HG03442 (cell line): ENCODE measurements at regions not wholly inside any gene's neighbourhood (a gene's known extent, or its start where the extent isn't known, plus 50 kb on each side); places are given as distances from the start of the nearest gene placed in this dataset.
"Not testable (repeated sequence)": the region's sequence is repeated elsewhere in the genome, so short reads cannot be mapped to it uniquely, and the experiment has no call there.

ENCODE experiments used
- ATAC-seq: cut with Tn5 transposase; IDR thresholded peaks from one replicate; pipeline ENCODE4 v1.9.1; 2021; ENCODE audit warnings: mild to moderate bottlenecking, moderate library complexity; ENCODE audit not compliant: unreplicated experiment

GRCh38 chr15:81905889-81906288, 139.9 kb downstream of the MEX3B start:
- ATAC-seq = no peak

GRCh38 chr15:81901319-81901718, 144.5 kb downstream of the MEX3B start:
- ATAC-seq = no peak

DNA sequence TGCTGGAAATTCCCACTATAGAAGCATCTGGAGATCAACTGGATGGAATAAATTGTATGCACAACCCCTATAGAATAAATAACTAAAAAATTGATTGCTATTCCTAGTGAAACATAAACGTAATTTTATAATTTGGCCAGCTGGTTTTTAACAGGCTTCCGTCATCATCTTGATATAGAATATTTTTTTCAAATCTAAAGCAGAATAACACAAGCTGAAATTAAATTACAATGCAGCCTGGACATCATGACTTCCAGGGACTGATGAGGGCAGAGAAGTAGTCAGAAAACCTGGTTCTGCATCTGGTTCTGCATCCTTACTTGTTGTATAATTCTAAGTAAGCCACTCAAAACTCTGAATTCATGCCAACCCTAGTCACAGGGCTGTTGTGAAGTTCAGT, 146.1 kb downstream of the MEX3B start:
- ATAC-seq = no peak

DNA sequence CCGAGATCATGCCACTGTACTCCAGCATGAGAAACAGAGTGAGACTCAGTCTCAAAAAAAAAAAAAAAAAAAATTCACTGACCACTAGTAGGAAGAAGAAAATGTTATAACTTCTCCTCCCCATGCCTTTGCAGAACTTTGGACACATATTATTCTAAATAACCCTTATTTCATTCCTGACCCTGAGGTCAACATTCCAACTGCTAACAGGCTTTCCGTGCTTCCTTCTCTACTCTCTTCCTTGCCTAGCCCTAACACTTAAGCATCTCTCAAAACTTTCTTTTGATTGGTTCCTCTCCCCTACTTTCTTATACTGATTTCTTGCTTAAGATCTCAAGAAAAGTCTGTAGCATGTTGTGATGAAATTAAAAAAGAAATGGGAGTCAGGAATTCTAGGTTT, 146.8 kb downstream of the MEX3B start:
- no peak for ATAC-seq

DNA sequence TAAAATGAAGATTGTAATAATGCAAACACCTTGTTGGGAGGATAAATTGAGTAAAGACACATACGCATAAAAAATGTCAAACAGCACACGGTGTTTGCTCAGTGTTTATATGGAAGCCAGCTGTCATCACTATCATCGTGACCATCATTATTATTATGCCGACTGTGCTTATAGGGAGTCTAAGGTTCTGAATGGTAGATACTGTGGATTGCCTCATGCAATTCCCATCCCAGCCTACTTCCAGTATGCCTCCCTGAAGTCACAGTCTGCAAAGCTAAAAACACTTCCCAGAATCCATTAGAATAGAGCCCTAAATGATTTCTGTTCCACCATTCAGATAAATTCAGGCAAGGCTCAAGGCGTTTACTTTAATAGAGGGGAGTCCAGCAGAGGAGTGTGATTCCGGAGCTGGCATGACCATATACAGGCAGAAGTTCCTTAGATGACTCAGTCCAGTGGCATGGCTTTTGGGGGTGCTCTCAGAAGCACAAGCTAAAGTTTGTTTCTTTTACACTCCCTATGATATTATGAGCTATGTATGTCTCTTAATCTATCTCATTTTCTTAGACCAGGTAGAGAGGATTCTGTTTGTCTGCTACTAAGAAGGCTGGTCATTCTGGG, 148.7 kb downstream of the MEX3B start:
- no peak for ATAC-seq

DNA sequence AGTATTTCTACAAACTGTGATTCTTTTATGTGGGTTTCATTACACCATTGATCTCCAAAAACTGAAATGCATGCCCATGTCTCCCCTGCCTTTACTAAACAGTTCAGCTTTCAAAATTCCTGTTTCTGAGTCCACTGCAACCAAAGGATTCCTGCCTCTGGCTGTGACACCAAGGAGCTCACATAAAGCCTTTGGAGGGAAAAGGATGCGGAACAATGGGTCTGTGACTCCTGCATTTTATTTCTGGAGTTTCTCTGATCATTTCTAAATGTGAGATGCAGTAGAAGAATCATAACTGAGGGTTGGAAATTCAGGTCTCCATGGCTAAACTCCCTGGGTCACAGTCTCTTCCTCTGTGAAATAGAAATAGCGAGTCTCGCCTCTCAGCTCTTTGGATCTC, 149.5 kb downstream of the MEX3B start:
- ATAC-seq = no peak

GRCh38 chr15:81895723-81896122, 150.1 kb downstream of the MEX3B start:
- ATAC-seq = no peak

DNA sequence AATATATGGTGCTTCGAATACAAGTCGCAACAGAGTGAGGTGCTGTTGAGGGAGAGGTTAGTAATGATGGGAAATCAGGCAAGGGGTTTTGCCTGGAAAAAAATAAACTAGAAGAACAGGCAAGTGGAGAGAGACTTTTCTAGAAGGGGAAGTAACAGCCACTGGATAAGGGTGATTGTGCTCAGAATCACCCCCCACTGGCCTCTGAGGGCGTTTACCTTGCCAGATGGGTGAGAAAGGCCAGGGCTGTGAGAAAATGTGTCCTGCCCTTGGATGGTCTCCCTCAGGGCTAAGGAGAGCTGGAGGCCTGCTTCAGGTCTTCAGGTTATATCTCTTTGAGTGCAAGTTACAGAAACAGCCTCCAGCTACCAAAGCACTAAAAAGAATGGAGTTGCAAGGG, 151.8 kb downstream of the MEX3B start:
- no peak for ATAC-seq

DNA sequence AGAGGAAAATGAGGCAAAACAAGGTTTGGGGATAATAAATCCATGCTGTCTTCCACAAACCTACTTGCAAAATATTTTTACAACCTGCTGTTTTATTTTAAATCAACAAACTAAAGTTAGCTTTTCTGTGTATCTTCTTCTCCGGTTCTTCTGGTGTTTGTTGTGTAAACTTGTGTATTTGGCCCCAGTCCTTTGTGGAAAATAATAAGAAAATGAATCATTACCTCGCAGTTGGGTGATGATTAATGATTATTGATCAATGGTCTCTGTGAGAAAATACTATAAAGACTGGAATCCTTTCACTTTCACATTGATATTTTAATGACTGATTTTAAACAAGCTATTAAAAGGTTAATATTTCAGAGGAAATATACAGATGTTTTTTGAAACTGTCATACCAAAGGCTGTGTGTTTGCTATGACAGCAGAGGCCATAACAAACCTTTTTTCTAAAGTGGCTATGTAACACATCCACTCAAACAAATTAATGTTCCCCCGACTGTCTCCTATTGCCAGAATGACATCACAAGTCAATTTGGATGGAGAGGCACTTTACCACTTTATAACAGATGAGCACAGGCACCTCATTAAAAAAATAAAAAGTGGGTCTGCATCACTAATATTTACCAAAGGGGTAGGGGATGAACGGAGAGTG, 152.5 kb downstream of the MEX3B start:
- no peak for ATAC-seq

DNA sequence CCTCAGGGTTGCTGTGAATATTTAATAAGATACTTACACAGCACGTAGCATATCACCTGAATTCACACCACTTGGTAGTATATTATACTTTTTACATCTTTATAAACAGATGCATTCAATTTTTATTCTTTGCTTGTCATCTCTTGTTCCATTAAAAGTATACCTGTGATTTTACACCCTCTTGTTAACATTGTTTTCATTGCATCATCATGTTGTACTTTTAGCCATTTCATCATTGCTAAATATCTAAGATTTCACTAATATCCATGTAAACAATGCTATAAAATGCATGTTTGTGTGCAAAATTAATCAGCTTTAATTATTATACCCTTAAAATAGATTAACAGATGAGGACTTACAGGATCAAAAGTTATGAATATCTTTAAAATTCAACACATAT, 155.3 kb downstream of the MEX3B start:
- no peak for ATAC-seq

DNA sequence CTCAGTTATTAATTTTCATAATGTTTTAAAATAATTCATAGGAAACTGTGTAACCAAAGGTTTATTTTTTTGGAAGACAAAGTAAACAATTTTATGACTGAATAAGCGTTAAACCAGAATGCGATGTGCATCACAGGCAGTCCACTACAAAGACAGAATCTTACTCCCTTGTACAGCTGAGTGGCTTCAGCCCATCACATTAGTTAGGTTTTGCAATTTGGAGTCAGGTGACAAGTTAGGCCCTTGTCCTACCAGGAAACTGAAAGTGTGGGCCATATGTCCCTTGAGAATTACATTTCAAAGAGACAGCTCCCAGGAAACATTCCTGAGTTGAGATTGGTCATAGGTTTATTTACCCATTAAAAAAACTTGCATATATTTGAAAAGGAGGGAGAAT, 156.3 kb downstream of the MEX3B start:
- ATAC-seq = no peak

DNA sequence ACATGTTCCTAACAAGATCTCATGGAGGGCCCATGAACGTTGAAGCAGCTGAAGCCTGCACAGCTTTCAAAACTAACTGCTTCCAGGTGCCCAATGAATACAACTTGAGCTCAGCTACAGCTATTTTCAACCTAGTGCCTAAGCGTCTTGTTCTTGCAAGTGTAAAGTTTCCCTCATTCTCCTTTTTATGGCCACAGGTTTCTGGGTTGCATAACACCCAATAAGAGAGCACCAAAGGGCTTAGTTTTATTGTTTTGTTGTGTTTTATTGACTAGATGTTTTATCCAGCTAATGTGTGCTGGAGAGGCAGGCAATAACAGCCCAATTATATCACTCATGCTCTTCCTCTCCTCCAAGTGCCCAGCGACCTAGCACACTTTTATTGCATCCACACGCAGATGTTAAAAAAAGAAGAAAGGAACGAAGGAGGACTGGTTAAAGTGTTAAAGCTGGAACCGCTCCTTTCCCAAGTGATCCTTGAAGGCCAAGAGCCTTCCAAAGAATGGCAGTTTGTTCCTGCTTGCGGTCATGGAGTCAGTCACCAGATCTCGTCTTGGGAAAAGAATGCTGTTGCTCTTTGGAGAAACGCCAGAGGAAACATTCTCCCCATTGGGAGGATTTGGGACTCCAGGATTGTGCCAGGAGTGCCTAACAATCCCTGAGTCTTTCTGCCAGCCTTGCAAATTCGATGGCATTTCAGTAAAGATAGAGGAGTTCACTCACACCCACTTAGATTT, 156.9 kb downstream of the MEX3B start:
- no peak for ATAC-seq

DNA sequence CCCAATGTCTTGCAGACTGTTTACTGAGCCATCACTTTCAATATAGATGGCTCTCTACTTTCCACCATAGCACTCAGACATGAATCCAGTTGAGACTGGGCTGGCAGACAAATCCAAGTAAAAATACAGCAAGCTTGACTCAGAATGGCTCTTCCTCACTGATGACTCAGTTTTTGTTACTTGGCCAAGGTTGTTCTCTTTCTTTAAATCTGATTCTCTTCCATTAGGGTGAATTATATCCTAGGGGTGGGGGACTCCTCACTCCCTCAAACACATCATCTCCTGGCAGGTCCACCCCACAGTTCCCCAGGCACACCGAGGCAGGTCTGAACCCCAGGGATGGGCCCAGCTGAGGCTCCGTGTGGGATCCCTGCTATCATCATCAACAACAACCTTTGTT, 157.9 kb downstream of the MEX3B start:
- no peak for ATAC-seq

GRCh38 chr15:81887188-81887587, 158.6 kb downstream of the MEX3B start:
- not testable (repeated sequence) for ATAC-seq

- no peak for ATAC-seq
Measured at GRCh38 chr15:81886591-81886990, 159.2 kb downstream of the MEX3B start.

- ATAC-seq = no peak
Measured at GRCh38 chr15:81886080-81886479, 159.7 kb downstream of the MEX3B start.

DNA sequence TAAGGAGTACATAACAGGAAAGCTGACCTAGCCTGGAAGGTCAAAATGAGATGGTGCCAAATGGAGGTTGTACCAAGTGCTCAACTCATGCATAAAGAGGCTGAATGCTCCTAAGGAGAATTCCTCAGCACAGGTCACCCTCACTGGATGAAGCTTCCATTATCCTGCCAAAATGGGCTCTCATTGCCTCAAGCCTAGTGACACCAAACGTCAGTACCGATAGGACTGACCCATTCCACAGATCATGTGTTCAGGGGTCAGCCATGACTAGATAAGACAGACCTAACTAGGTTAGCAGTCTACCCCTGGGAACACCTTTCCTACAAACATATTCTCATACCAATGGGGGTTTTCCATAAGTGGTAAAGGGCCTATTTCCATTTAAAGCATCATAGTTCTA, 160.7 kb downstream of the MEX3B start:
- ATAC-seq = no peak

- ATAC-seq = no peak
Measured at GRCh38 chr15:81882504-81882903, 163.3 kb downstream of the MEX3B start.

DNA sequence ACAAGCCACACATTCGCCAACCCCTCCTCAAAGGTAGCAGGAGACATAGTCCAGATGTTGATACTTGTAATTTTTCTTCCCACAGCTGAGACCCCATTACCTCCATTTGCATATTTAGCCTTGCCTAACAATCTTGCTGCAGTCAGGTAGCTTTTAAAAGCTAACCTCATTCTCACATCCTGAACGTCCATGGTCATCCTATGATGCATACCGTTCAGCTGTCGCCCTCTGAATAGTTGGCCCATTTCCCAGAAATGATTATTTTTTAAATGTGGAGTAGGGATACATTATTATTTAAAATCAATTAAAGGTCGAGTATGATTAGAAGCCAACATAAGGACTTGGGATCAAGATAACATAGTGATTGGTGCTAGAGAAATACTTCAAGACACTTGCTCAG, 165.0 kb downstream of the MEX3B start:
- ATAC-seq = no peak

GRCh38 chr15:81880314-81880713, 165.5 kb downstream of the MEX3B start:
- peak; percentile 72 for ATAC-seq

DNA sequence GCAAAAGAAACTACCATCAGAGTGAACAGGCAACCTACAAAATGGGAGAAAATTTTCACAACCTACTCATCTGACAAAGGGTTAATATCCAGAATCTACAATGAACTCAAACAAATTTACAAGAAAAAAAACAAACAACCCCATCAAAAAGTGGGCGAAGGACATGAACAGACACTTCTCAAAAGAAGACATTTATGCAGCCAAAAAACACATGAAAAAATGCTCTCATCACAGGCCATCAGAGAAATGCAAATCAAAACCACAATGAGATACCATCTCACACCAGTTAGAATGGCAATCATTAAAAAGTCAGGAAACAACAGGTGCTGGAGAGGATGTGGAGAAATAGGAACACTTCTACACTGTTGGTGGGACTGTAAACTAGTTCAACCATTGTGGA, 170.1 kb downstream of the MEX3B start:
- not testable (repeated sequence) for ATAC-seq

- not testable (repeated sequence) for ATAC-seq
Measured at GRCh38 chr15:81870746-81871106, 175.1 kb downstream of the MEX3B start.
